ENCODE measurements at regions not wholly inside any gene's neighbourhood (a gene's known extent, or its start where the extent isn't known, plus 50 kb on each side); places are given as distances from the start of the nearest gene placed in this dataset.
"Not testable (repeated sequence)": the region's sequence is repeated elsewhere in the genome, so short reads cannot be mapped to it uniquely, and the experiment has no call there.

DNA sequence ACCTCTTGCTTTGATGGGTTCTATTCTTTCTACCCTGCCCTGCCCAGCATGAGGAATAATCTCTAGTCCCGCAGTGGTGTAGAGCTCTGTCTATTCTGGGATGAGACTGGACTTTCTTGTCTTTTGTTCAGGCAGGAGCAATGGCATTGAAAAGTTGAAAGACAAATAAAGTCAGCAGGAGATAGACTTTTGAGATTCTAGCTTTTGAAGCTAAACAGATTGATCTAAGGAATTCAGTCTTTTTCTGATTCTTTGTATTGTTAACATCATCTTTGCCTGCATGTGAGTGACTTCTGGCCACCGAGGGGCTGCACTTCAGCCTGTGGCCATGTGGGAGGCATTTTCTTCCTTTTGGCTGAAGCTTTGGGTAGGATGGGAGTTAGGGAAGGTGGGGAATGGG lies 132.4 kb downstream of the MRPL57 start:
- peaks cover 0 to 4% (median 0%) of the 10 kb centered on the region in 3 donors for H3K36me3 ChIP-seq
- WGBS, 2 donors = 85 to 92% methylated on average over 2 of the region's 2 CpGs
- no peak overlapping the region for H3K4me3 ChIP-seq
- DNase-seq = no peak
- H3K9me3 ChIP-seq = no peaks in the 10 kb centered on the region
- H3K27ac ChIP-seq = no peak overlapping the region
- no peaks in the 10 kb centered on the region for H3K27me3 ChIP-seq
- no peak for TF ChIP-seq CTCF (IDR thresholded peaks at IDR 0.05)
- intact Hi-C loops (cut with DNase I) = no loop called here
- H3K4me1 ChIP-seq = peaks cover 0 to 5% (median 0%) of the 10 kb centered on the region in 3 donors

DNA sequence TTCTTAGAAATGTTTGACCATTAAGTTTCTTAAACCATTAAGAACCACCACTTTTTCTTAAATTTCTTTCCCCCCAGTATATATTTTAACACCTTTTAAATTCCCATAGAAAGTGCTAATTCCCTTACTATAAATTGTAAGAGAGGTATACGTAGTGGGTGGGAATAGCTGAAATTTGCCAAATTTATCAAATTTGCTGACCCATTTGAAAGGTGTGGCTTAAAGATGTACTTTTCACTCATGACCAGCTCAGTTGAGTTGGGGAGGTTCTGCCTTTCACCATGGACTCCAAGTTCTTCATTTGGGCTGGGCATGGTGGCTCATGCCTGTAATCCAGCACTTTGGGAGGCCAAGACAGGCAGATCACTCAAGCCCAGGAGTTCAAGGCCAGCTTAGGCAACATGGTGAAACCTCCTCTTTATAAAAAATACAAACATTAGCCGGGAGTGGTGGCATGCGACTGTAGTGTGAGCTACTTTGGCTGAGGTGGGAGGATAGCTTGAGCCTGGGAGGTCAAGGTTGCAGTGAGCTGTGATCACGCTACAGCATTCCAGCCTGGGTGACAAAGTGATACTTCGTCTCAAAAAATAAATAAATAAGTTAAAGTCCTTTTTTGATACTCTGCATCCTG lies 133.2 kb downstream of the MRPL57 start:
- 87 to 90% methylated on average over 5 of the region's 5 CpGs for WGBS, 2 donors
- intact Hi-C loops (cut with DNase I) = no loop called here
- Histone ChIP-seq H3K4me1 (peaks cover 0 to 5% (median 0%) of the 10 kb centered on the region in 3 donors), H3K36me3 (no peaks in the 10 kb centered on the region), H3K27ac (no peak overlapping the region), H3K27me3 (no peaks in the 10 kb centered on the region), H3K4me3 (no peak overlapping the region), H3K9me3 (no peaks in the 10 kb centered on the region)
- no peak for DNase-seq
- no peak for TF ChIP-seq POLR2A (IDR thresholded peaks at IDR 0.05)
- no peak for TF ChIP-seq CTCF (IDR thresholded peaks at IDR 0.05)

- no peaks in the 10 kb centered on the region for H3K9me3 ChIP-seq
- TF ChIP-seq POLR2A (IDR thresholded peaks at IDR 0.05) (no peak), CTCF (IDR thresholded peaks at IDR 0.05) (no peak)
- 15 to 48% methylated on average over 3 of the region's 3 CpGs for WGBS, 2 donors
- H3K27ac ChIP-seq = no peak overlapping the region
- no peak overlapping the region for H3K4me3 ChIP-seq
- no peaks in the 10 kb centered on the region for H3K27me3 ChIP-seq
- H3K36me3 ChIP-seq = no peaks in the 10 kb centered on the region
- intact Hi-C loops (cut with DNase I) = no loop called here
- no peak for DNase-seq
- peaks cover 0 to 5% (median 0%) of the 10 kb centered on the region in 3 donors for H3K4me1 ChIP-seq
Observed at GRCh38 chr13:21310220-21310619, 133.8 kb downstream of the MRPL57 start.

- intact Hi-C loops (cut with DNase I) = not testable (repeated sequence)
- 86 to 87% methylated on average over 1 of the region's 1 CpG for WGBS, 2 donors
Observed at GRCh38 chr13:21314976-21315375, 138.5 kb downstream of the MRPL57 start.

DNA sequence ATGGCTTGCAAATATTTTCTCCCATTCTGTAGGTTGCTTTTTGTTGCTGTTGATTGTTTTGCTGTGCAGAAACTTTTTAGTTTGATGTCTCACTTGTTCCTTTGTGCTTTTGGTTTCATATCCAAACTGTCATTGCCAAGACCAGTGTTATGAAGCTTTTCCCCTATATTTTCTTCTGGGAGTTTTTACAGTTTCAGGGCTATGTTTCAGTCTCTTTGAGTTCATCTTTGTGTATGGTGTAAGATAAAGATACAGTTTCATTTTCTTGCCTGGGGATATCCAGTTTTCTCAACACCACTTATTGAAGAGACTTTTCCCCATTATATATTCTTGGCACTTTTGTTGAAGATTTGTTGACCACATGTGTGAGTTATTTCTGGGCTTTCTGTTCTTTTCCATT lies 139.9 kb downstream of the MRPL57 start:
- Histone ChIP-seq H3K9me3 (no peaks in the 10 kb centered on the region), H3K4me3 (no peak overlapping the region), H3K36me3 (no peaks in the 10 kb centered on the region), H3K27ac (no peak overlapping the region), H3K27me3 (no peaks in the 10 kb centered on the region), H3K4me1 (no peaks in the 10 kb centered on the region)
- TF ChIP-seq CTCF (IDR thresholded peaks at IDR 0.05) = no peak
- no peak for TF ChIP-seq POLR2A (IDR thresholded peaks at IDR 0.05)
- intact Hi-C loops (cut with DNase I) = no loop called here
- no peak for DNase-seq

More at GRCh38 chr13:21314976-21315375, 138.5 kb downstream of the MRPL57 start:
- DNase-seq, H3K4me1 ChIP-seq, H3K27me3 ChIP-seq, H3K4me3 ChIP-seq, H3K27ac ChIP-seq, H3K9me3 ChIP-seq, H3K36me3 ChIP-seq: not testable (repeated sequence)
